Superior temporal gyrus (tissue), 1 donor: ENCODE measurements at regions not wholly inside any gene's neighbourhood (a gene's known extent, or its start where the extent isn't known, plus 50 kb on each side); places are given as distances from the start of the nearest gene placed in this dataset.
"Not testable (repeated sequence)": the region's sequence is repeated elsewhere in the genome, so short reads cannot be mapped to it uniquely, and the experiment has no call there.

ENCODE experiments used
- DNase-seq: peaks from one replicate; pipeline ENCODE4 v3.0.0-alpha.2; 2016; ENCODE audit errors: extremely low spot score

DNA sequence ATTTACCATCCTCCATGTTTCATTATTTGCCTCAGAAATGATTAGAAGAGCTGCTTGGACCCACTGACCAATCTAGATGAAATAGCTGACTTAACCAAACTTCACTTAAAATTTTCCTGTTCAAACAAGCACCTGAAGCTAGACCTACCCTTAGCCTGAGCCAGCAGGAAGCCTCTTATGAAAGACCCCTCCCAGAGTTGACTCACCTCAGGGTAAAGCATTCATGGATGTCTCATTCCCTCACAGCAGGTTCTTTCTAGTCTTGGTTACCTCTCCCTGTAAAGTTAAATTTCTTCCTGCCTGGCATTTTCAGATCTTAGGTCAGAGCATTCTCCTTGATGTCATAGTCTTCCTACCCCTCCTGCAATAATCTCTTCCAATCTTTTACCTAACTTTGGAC is 1209.8 kb downstream of the FLRT2 start:
- no peak for DNase-seq

- not testable (repeated sequence) for DNase-seq
Observed at GRCh38 chr14:86731427-86731826, 1201.5 kb downstream of the FLRT2 start.

DNA sequence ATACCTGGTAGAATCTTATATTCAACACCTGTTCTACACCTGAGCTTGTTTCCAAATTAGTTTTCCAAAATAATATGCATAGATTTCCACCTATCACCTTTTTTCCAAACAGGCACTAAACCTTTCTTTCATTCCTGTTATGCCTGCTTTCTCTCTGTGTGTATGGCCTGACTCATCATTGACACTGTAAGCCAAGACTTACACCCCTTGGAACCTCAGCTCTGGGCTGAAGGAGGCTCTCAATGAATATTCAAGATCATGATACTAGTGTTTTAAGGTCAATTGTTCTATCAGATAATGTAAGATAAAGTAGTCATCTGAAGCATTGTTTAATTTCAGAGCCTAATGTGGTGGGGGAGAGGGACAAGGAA is 1193.3 kb downstream of the FLRT2 start:
- no peak for DNase-seq

- DNase-seq = no peak
Observed at GRCh38 chr14:86722612-86723253, 1192.8 kb downstream of the FLRT2 start.

DNA sequence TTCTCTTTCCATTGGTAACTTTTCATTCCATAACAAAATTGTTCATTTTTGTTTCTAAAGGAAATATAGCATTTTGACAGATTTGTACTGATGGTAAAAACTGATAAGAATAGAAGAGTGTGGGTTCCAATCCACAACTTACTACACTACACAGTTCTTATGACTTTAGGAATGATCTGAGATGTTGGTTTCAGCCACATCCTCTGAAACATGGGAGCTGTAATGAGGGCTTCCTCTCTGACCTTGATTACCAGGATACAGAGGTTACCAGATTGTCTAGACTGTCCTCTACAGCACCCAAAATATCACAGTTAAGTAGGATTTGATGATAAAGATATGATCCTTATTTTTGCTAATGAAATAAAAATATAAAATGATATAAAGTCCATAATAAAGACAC is 1184.6 kb downstream of the FLRT2 start:
- DNase-seq = no peak

GRCh38 chr14:86714153-86714552 is 1184.2 kb downstream of the FLRT2 start:
- DNase-seq = no peak

- DNase-seq = no peak
Observed at GRCh38 chr14:86712727-86713126, 1182.8 kb downstream of the FLRT2 start.

- no peak for DNase-seq
Observed at GRCh38 chr14:86712176-86712575, 1182.2 kb downstream of the FLRT2 start.

DNA sequence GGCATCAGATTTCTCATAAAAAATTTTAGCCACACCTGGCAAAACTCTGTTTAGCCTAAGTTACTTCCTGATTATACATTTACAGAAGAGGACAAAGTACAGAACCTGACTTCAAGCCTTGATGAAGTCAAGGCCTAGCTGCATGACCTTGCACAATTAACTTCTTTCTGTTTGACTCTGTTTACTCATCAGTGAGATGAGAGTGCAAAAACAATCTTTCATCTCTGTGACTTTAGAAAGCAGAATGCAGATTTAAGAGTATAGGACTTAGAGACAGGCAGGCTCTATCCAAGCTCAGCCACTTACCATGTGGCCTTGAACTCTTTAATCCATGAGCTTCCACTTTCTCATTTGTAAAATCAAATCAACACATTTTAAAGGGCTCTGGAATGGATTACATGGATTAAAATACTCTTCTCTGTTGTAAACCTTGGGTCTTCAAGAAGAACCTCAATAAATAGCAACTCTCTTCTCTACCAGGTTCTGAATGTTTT is 1178.9 kb downstream of the FLRT2 start:
- no peak for DNase-seq

GRCh38 chr14:86707071-86707470 is 1177.1 kb downstream of the FLRT2 start:
- DNase-seq = no peak

DNA sequence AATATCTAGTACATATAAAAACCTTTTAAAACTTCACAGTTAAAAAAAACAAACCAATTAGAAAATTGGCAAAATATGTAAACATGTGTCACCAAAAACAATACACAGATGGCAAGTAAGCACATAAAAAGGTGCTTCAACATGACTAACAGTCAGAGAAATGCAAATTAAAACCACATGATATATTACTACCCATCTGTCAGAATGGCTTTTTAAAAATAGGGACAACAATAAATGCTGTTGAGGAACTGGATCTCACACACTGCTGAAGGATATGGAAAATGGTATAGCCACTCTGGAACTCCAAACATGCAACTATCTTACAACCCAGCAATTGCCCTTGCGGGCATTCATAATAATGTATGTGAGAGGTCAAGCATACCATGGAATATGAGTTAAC is 1153.6 kb downstream of the FLRT2 start:
- no peak for DNase-seq

DNA sequence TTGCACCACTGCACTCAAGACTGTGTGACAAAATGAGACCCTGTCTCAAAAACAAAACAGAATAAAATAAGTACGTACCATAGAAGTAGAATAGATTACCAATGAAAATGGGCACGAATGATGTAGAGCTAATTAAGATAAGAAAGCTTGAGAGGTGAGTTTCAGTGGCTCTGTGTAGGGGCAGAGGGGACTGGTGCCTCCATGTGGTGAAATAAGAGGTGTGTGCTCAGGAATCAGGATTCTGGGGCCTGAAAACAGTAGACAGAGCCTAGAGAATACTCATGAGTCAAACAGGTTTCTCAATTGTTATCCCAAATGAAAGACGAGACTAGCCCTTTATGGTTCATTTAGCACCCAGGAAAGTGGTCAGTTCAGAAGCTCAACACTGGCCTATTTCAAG is 1145.1 kb downstream of the FLRT2 start:
- no peak for DNase-seq

DNA sequence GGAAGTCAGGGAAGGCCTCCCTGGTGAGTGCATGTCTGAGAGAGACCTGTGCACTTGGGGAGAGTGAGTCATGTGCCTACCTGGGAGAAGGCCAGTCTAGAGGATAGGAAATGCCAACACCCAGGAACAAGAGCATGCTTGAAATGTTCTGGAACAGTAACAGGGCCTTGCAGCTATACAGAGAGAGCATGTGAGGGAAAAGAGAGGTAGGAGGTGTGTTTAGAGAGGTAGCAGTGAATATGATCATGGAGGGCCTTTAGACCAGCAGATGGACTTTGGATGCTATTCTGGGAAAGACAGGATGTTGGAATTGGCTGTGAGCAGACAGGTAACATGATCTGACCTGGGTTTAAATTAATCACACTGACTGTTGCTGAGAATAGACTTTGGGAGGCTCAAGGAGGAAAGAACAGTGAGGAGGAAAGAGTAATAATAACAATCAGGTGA is 1143.6 kb downstream of the FLRT2 start:
- DNase-seq = no peak

- no peak for DNase-seq
Observed at GRCh38 chr14:86672080-86672479, 1142.1 kb downstream of the FLRT2 start.

DNA sequence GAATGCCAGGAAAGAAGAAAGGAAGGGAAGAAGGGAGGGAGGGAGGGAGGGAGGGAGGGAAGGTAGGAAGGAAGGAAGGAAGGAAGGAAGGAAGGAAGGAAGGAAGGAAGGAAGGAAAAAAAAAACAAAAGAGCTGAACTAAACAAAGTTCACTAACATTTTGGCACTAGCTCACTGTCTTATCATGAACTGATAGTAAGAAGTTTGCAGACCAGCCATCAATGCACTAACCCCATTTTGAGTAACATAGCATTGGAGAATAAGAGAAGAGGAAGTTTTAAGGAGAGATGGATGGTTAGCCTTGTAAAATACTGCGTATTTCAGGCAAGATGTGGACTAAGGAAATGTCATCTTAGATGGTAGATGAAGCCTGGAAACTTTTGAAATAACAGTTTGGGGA is 1136.0 kb downstream of the FLRT2 start:
- DNase-seq = no peak

- DNase-seq = no peak
Observed at GRCh38 chr14:86662334-86662733, 1132.4 kb downstream of the FLRT2 start.

DNA sequence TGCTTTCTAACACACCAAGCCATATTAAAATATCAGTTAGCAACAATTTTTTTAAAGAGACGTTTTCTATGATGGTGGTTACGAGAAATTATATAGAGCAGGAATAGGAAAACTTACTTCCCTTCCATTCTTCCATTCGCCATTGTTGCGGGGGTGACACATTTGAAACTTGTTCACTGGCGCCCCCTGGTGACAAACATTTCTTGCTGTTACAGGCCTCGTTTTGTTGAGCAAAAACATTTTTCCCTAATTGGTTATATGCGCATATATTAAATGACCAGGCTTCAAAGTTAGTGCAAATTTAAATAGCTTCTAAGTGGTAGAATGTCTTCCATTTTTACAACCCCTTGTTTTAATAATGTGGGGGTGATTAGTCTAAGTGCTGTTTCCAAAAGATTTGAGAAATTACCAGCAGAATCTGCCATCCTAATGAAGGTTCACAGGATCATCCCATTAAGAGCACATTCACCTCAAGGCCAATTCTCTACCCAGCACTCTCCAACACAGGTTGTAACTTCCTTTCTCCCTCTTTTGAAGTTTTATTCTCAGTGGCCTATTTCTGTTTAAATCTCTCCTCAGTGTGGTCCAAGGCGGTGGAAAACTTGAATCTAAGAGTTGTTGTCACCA is 1124.7 kb downstream of the FLRT2 start:
- DNase-seq = no peak

- no peak for DNase-seq
Observed at GRCh38 chr14:86652526-86652925, 1122.6 kb downstream of the FLRT2 start.

- no peak for DNase-seq
Observed at GRCh38 chr14:86646696-86647690, 1117.0 kb downstream of the FLRT2 start.

GRCh38 chr14:86646125-86646524 is 1116.2 kb downstream of the FLRT2 start:
- DNase-seq = no peak

- DNase-seq = no peak
Observed at GRCh38 chr14:86641310-86641709, 1111.4 kb downstream of the FLRT2 start.

- DNase-seq = no peak
Observed at GRCh38 chr14:86640288-86640687, 1110.3 kb downstream of the FLRT2 start.
